Activated T-helper 2 cell treated with anti-CD3 and anti-CD28 coated beads, Interferon-gamma antibody, Interleukin-2, Interleukin-4, amounts not matched to agents 10 μg/mL and 5 μg/mL and 100 μg/mL, durations not matched to agents 14 hours and 24 hours and 36 hours (primary cell): ENCODE measurements at regions not wholly inside any gene's neighbourhood (a gene's known extent, or its start where the extent isn't known, plus 50 kb on each side); places are given as distances from the start of the nearest gene placed in this dataset.

Source experiments
- DNase-seq: peaks from one replicate; pipeline ENCODE4 v3.0.0; 2021; ENCODE audit warnings: low spot score
- H3K27ac Mint-ChIP-seq: one replicate; pipeline ENCODE4 v1.8.0; 2021; ENCODE audit warnings: mixed read lengths
- H3K27me3 Mint-ChIP-seq: one replicate; pipeline ENCODE4 v1.8.0; 2021; ENCODE audit warnings: low read depth, mixed read lengths
- H3K36me3 Mint-ChIP-seq: one replicate; pipeline ENCODE4 v1.8.0; 2021; ENCODE audit warnings: low read depth, mixed read lengths
- H3K4me1 Mint-ChIP-seq: one replicate; pipeline ENCODE4 v1.8.0; 2021; ENCODE audit warnings: low read depth, mixed read lengths
- H3K4me3 Mint-ChIP-seq: one replicate; pipeline ENCODE4 v1.8.0; 2021; ENCODE audit warnings: low read depth, mild to moderate bottlenecking, moderate library complexity, mixed read lengths
- H3K9me3 Mint-ChIP-seq: one replicate; pipeline ENCODE4 v1.8.0; 2021; ENCODE audit warnings: mixed read lengths
- intact Hi-C: fragments of 100-400 bp; cut with micrococcal nuclease; formaldehyde crosslinking; loops from one replicate; pipeline ENCODE4 v1.15.1; 2023

DNA sequence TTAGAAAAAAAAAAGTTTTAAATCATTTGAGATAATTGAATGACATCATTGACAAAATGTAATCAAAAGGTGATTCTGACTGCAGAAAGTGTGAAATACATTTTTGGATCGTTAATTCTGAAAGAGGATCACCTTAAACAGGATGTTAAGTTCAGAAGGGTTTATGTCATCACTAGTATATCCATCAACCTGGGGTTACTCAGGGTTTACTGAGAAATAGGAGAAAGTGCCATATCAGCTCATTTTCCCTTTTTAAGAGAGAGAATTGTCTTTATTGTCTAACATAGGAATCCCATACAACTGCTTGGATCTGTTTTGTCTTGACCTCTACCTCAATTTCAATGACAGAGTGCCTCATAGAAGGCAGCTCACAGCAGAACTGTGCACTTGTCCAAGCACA, 466.1 kb upstream of the LINC00305 start:
- Mint-ChIP-seq H3K27me3 (no peaks in the 10 kb centered on the region), H3K9me3 (peaks cover 37% of the 10 kb centered on the region), H3K4me3 (no peak overlapping the region), H3K36me3 (no peaks in the 10 kb centered on the region), H3K27ac (no peak overlapping the region), H3K4me1 (no peaks in the 10 kb centered on the region)
- no peak for DNase-seq
- intact Hi-C loops = no loop called here

DNA sequence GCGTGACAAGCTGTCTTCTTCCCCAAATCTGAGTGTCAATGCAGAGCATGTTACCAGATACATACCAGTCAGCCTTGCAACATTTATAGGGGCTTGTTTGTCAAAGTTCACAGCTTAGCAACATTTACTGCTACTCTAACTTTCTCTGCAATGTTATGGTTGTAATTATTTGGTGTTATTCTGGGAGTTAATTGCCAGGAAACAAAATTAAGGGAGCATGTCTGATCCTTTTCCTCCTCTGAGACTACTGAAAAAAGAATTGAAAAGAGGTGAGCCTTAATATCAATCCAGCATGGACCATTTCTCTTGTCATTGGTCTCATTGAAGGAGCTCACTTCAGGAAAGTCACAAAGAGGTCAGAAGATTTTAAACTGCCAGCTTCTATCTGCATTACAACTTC, 465.6 kb upstream of the LINC00305 start:
- Mint-ChIP-seq H3K9me3 (peaks cover 39% of the 10 kb centered on the region), H3K27me3 (no peaks in the 10 kb centered on the region), H3K4me3 (no peak overlapping the region), H3K4me1 (no peaks in the 10 kb centered on the region), H3K27ac (no peak overlapping the region), H3K36me3 (no peaks in the 10 kb centered on the region)
- DNase-seq = no peak
- intact Hi-C loops = no loop called here

DNA sequence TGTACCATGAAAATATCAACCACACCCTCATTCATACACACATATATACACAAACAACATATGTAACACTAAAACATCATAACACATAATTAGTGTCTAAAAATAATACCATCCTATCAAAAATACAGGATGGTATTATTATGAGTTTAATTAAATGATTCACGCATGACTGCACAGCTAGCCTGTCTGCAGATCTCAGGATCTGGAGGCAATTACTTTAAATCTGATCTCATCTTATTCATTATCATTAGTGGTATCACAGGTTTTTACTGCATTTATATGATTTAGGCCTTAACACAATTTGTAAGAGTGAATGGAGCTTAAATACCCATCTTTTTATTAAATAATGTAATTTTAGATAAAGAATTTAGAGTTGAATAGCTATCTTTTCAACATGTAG, 443.4 kb upstream of the LINC00305 start:
- no peak for DNase-seq
- intact Hi-C loops = no loop called here
- no peak overlapping the region for H3K27ac Mint-ChIP-seq
- H3K9me3 Mint-ChIP-seq = peaks cover 30% of the 10 kb centered on the region
- H3K4me3 Mint-ChIP-seq = no peak overlapping the region
- no peaks in the 10 kb centered on the region for H3K27me3 Mint-ChIP-seq
- no peaks in the 10 kb centered on the region for H3K4me1 Mint-ChIP-seq
- no peaks in the 10 kb centered on the region for H3K36me3 Mint-ChIP-seq

DNA sequence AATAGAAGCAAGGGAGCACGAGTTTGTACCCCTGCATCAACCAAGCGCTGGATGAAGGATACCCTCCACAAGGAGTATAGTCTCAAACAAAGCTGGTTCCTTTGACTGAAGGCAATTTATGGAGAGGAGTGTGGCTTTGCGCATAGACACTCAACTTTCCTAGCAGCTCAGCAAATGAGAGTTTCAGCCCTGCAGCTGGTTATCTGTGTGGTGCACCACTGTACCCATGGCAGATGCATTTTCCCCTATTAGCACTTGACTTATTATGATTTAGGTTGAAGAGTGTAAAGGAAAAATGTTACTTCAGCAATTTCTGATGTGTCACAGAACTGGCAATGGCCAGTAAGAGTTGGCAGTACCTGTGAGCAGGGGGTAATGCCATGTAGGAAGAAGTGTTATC, 440.1 kb upstream of the LINC00305 start:
- Mint-ChIP-seq H3K27me3 (no peaks in the 10 kb centered on the region), H3K9me3 (peaks cover 40% of the 10 kb centered on the region), H3K4me3 (no peak overlapping the region), H3K27ac (no peak overlapping the region), H3K36me3 (no peaks in the 10 kb centered on the region), H3K4me1 (no peaks in the 10 kb centered on the region)
- intact Hi-C loops = no loop called here
- DNase-seq = no peak

DNA sequence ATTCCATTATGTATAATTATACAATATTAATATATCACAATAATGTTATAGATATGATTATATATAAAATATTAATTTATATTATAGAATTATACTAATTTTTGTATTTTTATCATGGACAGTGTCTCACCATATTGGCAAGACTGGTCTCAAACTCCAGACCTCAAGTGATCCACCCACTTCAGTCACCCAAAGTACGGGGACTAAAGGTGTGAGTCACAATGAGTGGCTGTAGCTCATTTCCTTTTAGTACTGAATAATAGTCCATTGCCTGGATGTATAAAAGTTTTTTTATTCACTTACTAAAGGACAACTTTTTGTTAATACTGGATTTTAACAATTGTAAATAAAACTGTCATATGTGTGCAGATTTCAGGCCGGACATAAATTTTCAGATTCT, 417.6 kb upstream of the LINC00305 start:
- no peak overlapping the region for H3K4me3 Mint-ChIP-seq
- DNase-seq = no peak
- H3K27ac Mint-ChIP-seq = no peak overlapping the region
- no peaks in the 10 kb centered on the region for H3K27me3 Mint-ChIP-seq
- no peaks in the 10 kb centered on the region for H3K36me3 Mint-ChIP-seq
- H3K9me3 Mint-ChIP-seq = peaks cover 26% of the 10 kb centered on the region
- H3K4me1 Mint-ChIP-seq = no peaks in the 10 kb centered on the region
- intact Hi-C loops = no loop called here

DNA sequence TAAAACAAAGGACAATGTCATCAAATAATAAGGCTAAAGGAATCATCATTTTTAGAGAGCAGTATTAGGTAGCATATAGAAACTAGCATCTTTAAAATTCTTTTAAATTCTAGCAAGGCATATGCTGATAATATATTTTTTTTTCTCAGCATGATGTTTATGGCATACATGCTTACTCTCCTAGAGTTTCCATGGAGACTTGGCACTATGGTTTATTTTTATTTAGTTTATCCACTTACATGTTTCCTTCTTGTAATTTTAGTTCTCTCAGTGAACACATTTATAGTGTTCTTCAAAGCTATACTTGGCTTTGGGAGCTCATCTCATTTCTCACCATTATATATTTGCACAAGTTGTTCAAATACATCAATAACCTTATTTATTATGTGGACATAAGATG, 413.8 kb upstream of the LINC00305 start:
- peaks cover 25% of the 10 kb centered on the region for H3K9me3 Mint-ChIP-seq
- DNase-seq = no peak
- no peak overlapping the region for H3K4me3 Mint-ChIP-seq
- H3K27me3 Mint-ChIP-seq = no peaks in the 10 kb centered on the region
- H3K4me1 Mint-ChIP-seq = no peaks in the 10 kb centered on the region
- intact Hi-C loops = no loop called here
- H3K36me3 Mint-ChIP-seq = no peaks in the 10 kb centered on the region
- no peak overlapping the region for H3K27ac Mint-ChIP-seq

DNA sequence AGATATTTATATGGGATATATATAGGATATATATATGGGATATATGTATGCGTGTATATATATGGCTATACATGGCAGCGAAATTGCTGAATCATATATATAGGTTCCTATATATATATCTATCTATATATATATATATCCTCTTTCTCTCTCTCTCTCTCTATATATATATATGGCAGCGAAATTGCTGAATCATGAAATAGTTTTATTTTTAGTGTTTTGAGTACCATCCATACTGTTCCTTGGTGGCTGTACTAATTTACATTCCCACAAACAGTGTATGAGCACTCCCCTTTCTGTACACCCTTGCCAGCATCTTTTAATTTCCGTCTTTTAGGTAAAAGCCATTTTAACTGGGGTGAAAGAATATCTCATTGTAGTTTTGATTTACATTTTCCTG, 397.6 kb upstream of the LINC00305 start:
- Mint-ChIP-seq H3K4me3 (no peak overlapping the region), H3K9me3 (peaks cover 20% of the 10 kb centered on the region), H3K4me1 (no peaks in the 10 kb centered on the region), H3K27me3 (no peaks in the 10 kb centered on the region), H3K27ac (no peak overlapping the region), H3K36me3 (no peaks in the 10 kb centered on the region)
- intact Hi-C loops = no loop called here
- no peak for DNase-seq

DNA sequence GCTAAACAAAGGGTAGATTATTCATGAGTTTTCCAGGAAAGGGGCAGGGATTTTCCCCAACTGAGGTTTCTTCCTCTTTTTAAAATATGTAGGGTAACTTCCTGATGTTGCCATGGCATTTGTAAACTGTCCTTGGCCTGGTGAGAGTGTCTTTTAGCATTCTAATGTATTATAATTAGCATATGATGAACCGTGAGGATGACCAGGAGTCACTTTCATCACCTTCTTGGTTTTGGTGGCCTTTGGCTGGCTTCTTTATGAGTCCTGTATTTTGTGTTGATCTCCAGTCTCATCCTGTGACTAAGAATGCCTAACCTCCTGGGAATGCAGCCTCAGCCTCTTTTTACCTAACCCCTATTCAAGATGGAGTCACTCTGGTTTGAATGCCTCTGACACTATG, 391.0 kb upstream of the LINC00305 start:
- H3K9me3 Mint-ChIP-seq = peaks cover 25% of the 10 kb centered on the region
- H3K4me1 Mint-ChIP-seq = no peaks in the 10 kb centered on the region
- DNase-seq = no peak
- no peak overlapping the region for H3K4me3 Mint-ChIP-seq
- no peaks in the 10 kb centered on the region for H3K36me3 Mint-ChIP-seq
- H3K27ac Mint-ChIP-seq = no peak overlapping the region
- H3K27me3 Mint-ChIP-seq = no peaks in the 10 kb centered on the region
- intact Hi-C loops = no loop called here

DNA sequence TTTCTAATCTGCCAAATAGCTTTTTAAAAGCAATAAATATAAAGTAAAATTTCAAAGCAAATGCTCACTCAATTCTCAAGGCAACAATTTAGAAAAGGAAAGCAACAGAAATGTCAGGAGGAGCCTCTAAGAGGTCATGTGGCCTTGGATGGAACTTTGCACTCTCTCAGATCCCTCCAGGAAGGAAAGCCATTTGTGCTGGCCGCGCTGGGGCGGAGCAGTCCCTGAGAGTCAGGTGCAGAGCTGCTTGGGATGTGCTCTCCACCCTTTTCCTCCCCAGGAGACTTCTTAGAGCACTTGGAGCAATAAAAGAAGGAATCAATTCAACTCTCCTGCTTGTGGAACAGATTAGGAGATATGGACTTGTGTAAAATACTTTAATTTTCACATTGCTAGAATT, 379.8 kb upstream of the LINC00305 start:
- H3K4me1 Mint-ChIP-seq = no peaks in the 10 kb centered on the region
- intact Hi-C loops = no loop called here
- no peaks in the 10 kb centered on the region for H3K36me3 Mint-ChIP-seq
- no peak overlapping the region for H3K4me3 Mint-ChIP-seq
- no peak overlapping the region for H3K27ac Mint-ChIP-seq
- no peak for DNase-seq
- peaks cover 25% of the 10 kb centered on the region for H3K9me3 Mint-ChIP-seq
- H3K27me3 Mint-ChIP-seq = no peaks in the 10 kb centered on the region

DNA sequence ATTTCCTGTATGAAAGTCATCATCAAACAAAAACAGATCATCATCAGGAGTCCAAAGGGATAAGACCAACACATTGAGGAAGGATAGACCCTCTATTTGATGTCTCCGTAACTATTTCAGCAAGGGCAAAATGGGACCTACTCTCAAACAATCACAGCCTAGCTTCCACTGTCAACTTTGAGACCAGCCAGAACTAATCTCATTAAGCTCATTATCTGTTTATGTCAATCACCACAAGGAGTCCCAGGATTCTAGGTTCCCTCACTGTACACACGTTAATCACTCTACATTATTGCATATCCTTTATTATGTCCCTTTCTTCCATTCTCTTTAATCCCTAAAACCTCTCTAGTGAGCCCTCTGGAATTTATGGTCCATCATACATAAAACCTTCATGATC, 370.3 kb upstream of the LINC00305 start:
- no peak overlapping the region for H3K4me3 Mint-ChIP-seq
- no peak for DNase-seq
- H3K9me3 Mint-ChIP-seq = peaks cover 33% of the 10 kb centered on the region
- H3K36me3 Mint-ChIP-seq = no peaks in the 10 kb centered on the region
- intact Hi-C loops = no loop called here
- H3K27me3 Mint-ChIP-seq = no peaks in the 10 kb centered on the region
- no peaks in the 10 kb centered on the region for H3K4me1 Mint-ChIP-seq
- H3K27ac Mint-ChIP-seq = no peak overlapping the region

DNA sequence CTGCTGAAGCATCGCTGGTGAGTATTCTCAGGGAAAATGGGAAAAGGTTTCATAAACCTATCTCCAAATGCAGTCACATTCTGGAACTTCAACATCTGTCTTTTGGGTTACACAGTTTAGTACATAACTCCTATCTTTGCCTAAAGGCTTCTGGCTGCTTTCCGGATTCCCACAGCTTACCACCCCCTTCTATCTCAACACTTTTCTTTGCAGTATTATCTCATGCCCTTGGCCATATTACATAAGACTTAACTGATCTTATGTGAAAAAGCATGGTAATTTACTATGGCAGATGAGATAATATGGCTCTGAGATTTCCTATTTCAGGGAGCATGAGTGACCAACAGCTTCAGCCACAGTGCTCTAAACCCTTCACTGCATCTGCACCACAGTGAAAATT, 369.3 kb upstream of the LINC00305 start:
- Mint-ChIP-seq H3K27ac (no peak overlapping the region), H3K4me3 (no peak overlapping the region), H3K36me3 (no peaks in the 10 kb centered on the region), H3K4me1 (no peaks in the 10 kb centered on the region), H3K9me3 (peaks cover 29% of the 10 kb centered on the region), H3K27me3 (no peaks in the 10 kb centered on the region)
- intact Hi-C loops = no loop called here
- DNase-seq = no peak

DNA sequence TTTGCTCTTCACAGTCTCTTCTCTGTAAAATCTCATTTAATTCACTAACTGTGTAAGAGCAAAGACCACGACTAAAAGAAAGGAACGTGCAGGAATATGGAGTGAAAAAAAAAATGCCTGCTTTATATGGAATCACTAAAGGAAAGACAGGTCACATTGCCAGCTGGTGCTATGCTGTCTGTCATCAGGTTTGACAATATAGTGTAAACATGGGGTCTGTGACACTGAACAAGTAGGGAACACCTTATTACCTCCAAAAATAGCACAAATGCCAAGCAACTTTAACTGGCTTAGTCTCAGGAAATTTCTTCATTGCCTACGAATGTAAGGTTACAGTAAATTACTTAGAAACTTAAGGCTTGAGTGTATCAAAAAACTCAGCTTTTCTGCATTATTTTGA, 364.5 kb upstream of the LINC00305 start:
- no peak for DNase-seq
- H3K36me3 Mint-ChIP-seq = no peaks in the 10 kb centered on the region
- H3K4me1 Mint-ChIP-seq = no peaks in the 10 kb centered on the region
- H3K4me3 Mint-ChIP-seq = no peak overlapping the region
- peaks cover 4% of the 10 kb centered on the region for H3K9me3 Mint-ChIP-seq
- no peaks in the 10 kb centered on the region for H3K27me3 Mint-ChIP-seq
- no peak overlapping the region for H3K27ac Mint-ChIP-seq
- intact Hi-C loops = no loop called here

DNA sequence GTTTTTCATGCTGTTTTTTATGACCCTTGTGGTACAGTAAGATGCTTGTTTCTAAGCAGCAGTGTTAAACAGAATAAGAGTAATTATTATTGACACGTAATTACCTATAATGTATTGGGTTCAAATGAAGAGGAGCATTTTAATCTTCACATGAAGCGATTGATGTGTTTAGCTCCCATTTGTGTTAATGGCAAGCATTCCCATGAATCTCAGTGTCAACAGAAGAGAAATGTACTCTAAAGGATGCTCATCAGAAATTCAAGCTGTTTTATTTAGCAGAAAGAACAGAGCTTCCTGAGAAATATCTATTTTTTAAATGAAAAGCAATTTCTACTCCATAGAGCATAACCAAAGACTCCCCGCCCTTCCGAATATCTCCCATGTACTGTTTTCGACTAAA, 341.3 kb upstream of the LINC00305 start:
- intact Hi-C loops = no loop called here
- Mint-ChIP-seq H3K4me3 (no peak overlapping the region), H3K27me3 (no peaks in the 10 kb centered on the region), H3K4me1 (no peaks in the 10 kb centered on the region), H3K9me3 (peaks cover 21% of the 10 kb centered on the region), H3K27ac (no peak overlapping the region), H3K36me3 (no peaks in the 10 kb centered on the region)
- DNase-seq = no peak

DNA sequence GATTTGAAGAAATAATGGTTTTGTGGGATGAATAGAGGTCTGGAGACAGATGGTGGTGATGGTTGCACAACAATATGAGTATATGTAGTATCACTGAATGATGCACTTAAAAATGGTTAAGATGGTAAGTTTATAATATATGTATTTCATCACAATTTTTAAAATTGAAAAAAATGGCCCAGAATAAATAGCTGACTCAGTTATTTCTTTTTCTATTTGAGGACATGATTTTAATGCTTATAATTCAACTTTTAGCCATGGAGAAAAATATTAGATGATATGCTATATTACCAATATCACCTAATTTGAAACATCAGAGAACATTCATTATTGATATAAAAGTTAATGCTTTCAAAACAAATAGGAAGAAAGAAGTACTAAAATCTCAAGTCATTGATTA, 339.8 kb upstream of the LINC00305 start:
- no peak for DNase-seq
- peaks cover 15% of the 10 kb centered on the region for H3K9me3 Mint-ChIP-seq
- no peaks in the 10 kb centered on the region for H3K36me3 Mint-ChIP-seq
- intact Hi-C loops = no loop called here
- no peak overlapping the region for H3K4me3 Mint-ChIP-seq
- H3K27ac Mint-ChIP-seq = no peak overlapping the region
- no peaks in the 10 kb centered on the region for H3K27me3 Mint-ChIP-seq
- no peaks in the 10 kb centered on the region for H3K4me1 Mint-ChIP-seq
